ENCODE measurements at regions not wholly inside any gene's neighbourhood (a gene's known extent, or its start where the extent isn't known, plus 50 kb on each side); places are given as distances from the start of the nearest gene placed in this dataset.

- TF ChIP-seq CTCF (IDR thresholded peaks at IDR 0.05; ENCODE audit: insufficient read depth, low read depth, low read length), result no peak
- no peak for TF ChIP-seq EZH2 (IDR thresholded peaks at IDR 0.05; ENCODE audit: insufficient read depth, low read length)
Observed at GRCh38 chr6:137305691-137306090, 86.5 kb upstream of the IFNGR1 start.
